OCI-LY7 (cell line): ENCODE measurements at regions not wholly inside any gene's neighbourhood (a gene's known extent, or its start where the extent isn't known, plus 50 kb on each side); places are given as distances from the start of the nearest gene placed in this dataset.

Source experiments
- BruUV-seq: library from RNA; stranded (reverse); fragments of 400-500 nt; replicated peaks from 2 replicates; lab custom pipeline; 2021; lab: Mats Ljungman, UMichigan
- CTCF ChIA-PET: fragments of 300-600 bp; sonication (Branson Sonifier 250); formaldehyde crosslinking; loops from one replicate; lab custom pipeline; 2022; ENCODE audit warnings: antibody characterized with exemption; ENCODE audit not compliant: unreplicated experiment; lab: Charles Lee
- POLR2A ChIA-PET: fragments of 300-600 bp; sonication (Branson Sonifier 250); formaldehyde crosslinking; loops from one replicate; lab custom pipeline; 2022; ENCODE audit warnings: antibody characterized with exemption; lab: Charles Lee
- DNase-seq: peaks from one replicate; pipeline ENCODE4 v3.0.0-alpha.2; 2015; ENCODE audit warnings: low spot score
- H2AFZ ChIP-seq: fragments of 200-600 bp; sonication (generic), shearing (Covaris generic); 2 replicates; pipeline ENCODE4 v1.6.1; 2014; ENCODE audit warnings: mild to moderate bottlenecking, antibody characterized with exemption, low read length, moderate library complexity
- H3K27ac ChIP-seq: fragments of 200-600 bp; sonication (generic); 2 replicates; pipeline ENCODE4 v1.5.1; 2014; ENCODE audit warnings: mixed run types, low read depth, mild to moderate bottlenecking, moderate library complexity, low read length, inconsistent platforms; ENCODE audit not compliant: poor library complexity, severe bottlenecking
- H3K36me3 ChIP-seq: fragments of 200-600 bp; sonication (generic); 2 replicates; pipeline ENCODE4 v1.6.1; 2014; ENCODE audit warnings: mild to moderate bottlenecking, antibody characterized with exemption, low read length, moderate library complexity, mixed read lengths; ENCODE audit not compliant: insufficient read depth
- H3K4me1 ChIP-seq: fragments of 200-600 bp; sonication (generic); 2 replicates; pipeline ENCODE4 v1.5.1; 2014; ENCODE audit warnings: mild to moderate bottlenecking, low read length; ENCODE audit not compliant: insufficient read depth, poor library complexity, severe bottlenecking
- H3K4me2 ChIP-seq: fragments of 200-600 bp; sonication (generic); 2 replicates; pipeline ENCODE4 v1.6.1; 2014; ENCODE audit warnings: mild to moderate bottlenecking, low read length
- H3K4me3 ChIP-seq: fragments of 200-600 bp; sonication (generic); 2 replicates; pipeline ENCODE4 v1.5.1; 2014; ENCODE audit warnings: mild to moderate bottlenecking, low read depth, low read length; ENCODE audit not compliant: poor library complexity, severe bottlenecking
- H3K79me2 ChIP-seq: fragments of 200-600 bp; sonication (generic); 2 replicates; pipeline ENCODE4 v1.6.1; 2016; ENCODE audit warnings: low read depth, mild to moderate bottlenecking, low read length, moderate library complexity, mixed read lengths; ENCODE audit not compliant: insufficient read depth
- H3K9me2 ChIP-seq: fragments of 200-600 bp; sonication (generic); 2 replicates; pipeline ENCODE4 v1.6.1; 2016; ENCODE audit warnings: mild to moderate bottlenecking, low read length, mixed read lengths; ENCODE audit not compliant: insufficient read depth
- H3K9me3 ChIP-seq: fragments of 200-600 bp; sonication (generic); 2 replicates; pipeline ENCODE4 v1.6.1; 2014; ENCODE audit warnings: mild to moderate bottlenecking, mixed run types, low read length, mixed read lengths
- H4K20me1 ChIP-seq: fragments of 200-600 bp; sonication (generic); 2 replicates; pipeline ENCODE4 v1.6.1; 2014; ENCODE audit warnings: mild to moderate bottlenecking, antibody characterized with exemption, low read length, moderate library complexity, mixed read lengths; ENCODE audit not compliant: insufficient read depth
- CTCF ChIP-seq: fragments of 200-600 bp; sonication (generic); conservative IDR thresholded peaks from 2 replicates; pipeline ENCODE4 v1.5.1; 2014; ENCODE audit warnings: mild to moderate bottlenecking, antibody characterized with exemption, low read length, moderate library complexity, mixed read lengths
- EZH2phosphoT487 ChIP-seq: fragments of 200-600 bp; sonication (generic); IDR thresholded peaks from 2 replicates; pipeline ENCODE4 v1.6.1; 2018; ENCODE audit warnings: low read depth, borderline replicate concordance, mild to moderate bottlenecking, mixed run types, antibody characterized with exemption, low read length, moderate library complexity, mixed read lengths
- intact Hi-C: fragments of 100-400 bp; cut with micrococcal nuclease; formaldehyde crosslinking; loops from one replicate; pipeline ENCODE4 v1.10.0; 2022; ENCODE audit not compliant: unreplicated experiment

GRCh38 chr1:5742032-5742431 lies 250.2 kb downstream of the NPHP4 start:
- no TSS peak for BruUV-seq
- Histone ChIP-seq H3K27ac (no peak overlapping the region), H3K36me3 (no peaks in the 10 kb centered on the region), H3K4me1 (no peaks in the 10 kb centered on the region), H3K4me3 (no peak overlapping the region), H3K9me3 (no peaks in the 10 kb centered on the region), H3K4me2 (no peak overlapping the region), H3K9me2 (no peaks in the 10 kb centered on the region), H3K79me2 (no peaks in the 10 kb centered on the region), H2AFZ (no peak overlapping the region), H4K20me1 (no peaks in the 10 kb centered on the region)
- no peak for DNase-seq
- intact Hi-C loops: loop anchor here (10.0 kb wide), 1 partner anchor 1087 kb away; the partner anchor contains the start of gene AJAP1
- TF ChIP-seq CTCF: no peak
- no peak for TF ChIP-seq EZH2phosphoT487
- ChIA-PET CTCF (no interaction called here), POLR2A (no interaction called here)

- ChIA-PET CTCF (no interaction called here), POLR2A (no interaction called here)
- intact Hi-C loops: loop anchor here (10.0 kb wide), 1 partner anchor 1086 kb away; the partner anchor contains the start of gene AJAP1
- Histone ChIP-seq H3K9me2 (no peaks in the 10 kb centered on the region), H3K36me3 (no peaks in the 10 kb centered on the region), H3K4me3 (no peak overlapping the region), H4K20me1 (no peaks in the 10 kb centered on the region), H3K9me3 (no peaks in the 10 kb centered on the region), H3K79me2 (no peaks in the 10 kb centered on the region), H3K27ac (no peak overlapping the region), H3K4me1 (no peaks in the 10 kb centered on the region), H2AFZ (no peak overlapping the region), H3K4me2 (no peak overlapping the region)
- no peak for DNase-seq
- TF ChIP-seq EZH2phosphoT487 (no peak), CTCF (no peak)
- no TSS peak for BruUV-seq
Observed at GRCh38 chr1:5740865-5741860, 251.1 kb downstream of the NPHP4 start.

- no peak overlapping the region for H3K4me3 ChIP-seq
- no peak overlapping the region for H2AFZ ChIP-seq
- no peaks in the 10 kb centered on the region for H3K9me3 ChIP-seq
- no peak overlapping the region for H3K4me2 ChIP-seq
- H4K20me1 ChIP-seq: no peaks in the 10 kb centered on the region
- H3K79me2 ChIP-seq: no peaks in the 10 kb centered on the region
- H3K36me3 ChIP-seq: no peaks in the 10 kb centered on the region
- no peak for TF ChIP-seq EZH2phosphoT487
- TF ChIP-seq CTCF: no peak
- no TSS peak for BruUV-seq
- no peak overlapping the region for H3K27ac ChIP-seq
- CTCF ChIA-PET: no interaction called here
- intact Hi-C loops: loop anchor here (10.0 kb wide), 1 partner anchor 1086 kb away; the partner anchor contains the start of gene AJAP1
- POLR2A ChIA-PET: no interaction called here
- no peaks in the 10 kb centered on the region for H3K4me1 ChIP-seq
- DNase-seq: no peak
- H3K9me2 ChIP-seq: no peaks in the 10 kb centered on the region
Observed at GRCh38 chr1:5740450-5740849, 251.8 kb downstream of the NPHP4 start.
